ENCODE measurements at regions not wholly inside any gene's neighbourhood (a gene's known extent, or its start where the extent isn't known, plus 50 kb on each side); places are given as distances from the start of the nearest gene placed in this dataset.

GRCh38 chr11:95557376-95557775 is 232.2 kb downstream of the FAM76B start:
- H3K4me2 ChIP-seq (ENCODE audit: insufficient read depth, insufficient read length, low read length), result no peak overlapping the region
- H2BK20ac ChIP-seq (ENCODE audit: low read depth, low read length, poor library complexity, severe bottlenecking), result no peak overlapping the region
- H3K9me3 ChIP-seq (ENCODE audit: control insufficient read depth, low read depth, low read length), result no peaks in the 10 kb centered on the region
- no peak overlapping the region for H3K18ac ChIP-seq (ENCODE audit: insufficient read length, low read depth, low read length)
- no peak for DNase-seq
- H2AFZ ChIP-seq (ENCODE audit: low read length), result no peak overlapping the region
- H3K27ac ChIP-seq (ENCODE audit: insufficient read length, low read depth, low read length), result no peak overlapping the region
- no peak overlapping the region for H4K8ac ChIP-seq (replicated peaks; ENCODE audit: insufficient read length, low read depth, low read length)
- no peak overlapping the region for H4K5ac ChIP-seq (ENCODE audit: insufficient read length, low read depth, low read length)
- no peak overlapping the region for H3K23ac ChIP-seq (ENCODE audit: insufficient read length, low read depth, low read length)
- TF ChIP-seq CTCF (conservative IDR thresholded peaks at IDR 0.05), result no peak
- H3T11ph ChIP-seq (ENCODE audit: low read length), result no peak overlapping the region
- no peak overlapping the region for H2AK5ac ChIP-seq (ENCODE audit: insufficient read length, low read length)
- H3K4me3 Mint-ChIP-seq, result no peak overlapping the region
- peaks cover 21 to 33% of the 10 kb centered on the region in 2 experiments for H3K4me1 Mint-ChIP-seq
- no peaks in the 10 kb centered on the region for H3K27me3 ChIP-seq (ENCODE audit: insufficient read depth, low read length)
- no peaks in the 10 kb centered on the region for H3K9me3 Mint-ChIP-seq
- H3K79me1 ChIP-seq (ENCODE audit: insufficient read depth, low read depth, low read length, poor library complexity, severe bottlenecking), result no peaks in the 10 kb centered on the region
- no peak overlapping the region for H2BK5ac ChIP-seq (ENCODE audit: insufficient read length, low read length)
- H3K14ac ChIP-seq (ENCODE audit: insufficient read depth, low read length), result no peak overlapping the region
- no peak overlapping the region for H2BK15ac ChIP-seq (ENCODE audit: low read depth, low read length)
- no peak overlapping the region for H3K9ac ChIP-seq (ENCODE audit: extremely low read depth, insufficient read length, low read length)
- no peak overlapping the region for H3K27ac Mint-ChIP-seq
- H4K91ac ChIP-seq (ENCODE audit: insufficient read length, low read depth, low read length), result no peak overlapping the region
- no peak overlapping the region for H3K4ac ChIP-seq (ENCODE audit: low read depth, low read length)
- no peaks in the 10 kb centered on the region for H3K23me2 ChIP-seq (ENCODE audit: insufficient read length, low read depth, low read length, poor library complexity, severe bottlenecking)
- no peaks in the 10 kb centered on the region for H4K20me1 ChIP-seq (ENCODE audit: control insufficient read depth, insufficient read depth, insufficient read length)
- H3K4me1 ChIP-seq (ENCODE audit: insufficient read depth, low read length), result peaks cover 4% of the 10 kb centered on the region; the same call in 1 of the 2 replicates
- WGBS (ENCODE audit: extremely low coverage, insufficient read length, low lambda C conversion rate), result no CpG with 5 or more reads among the region's 1 CpG
- no peaks in the 10 kb centered on the region for H3K79me2 ChIP-seq (ENCODE audit: insufficient read depth, low read length)
- no peak overlapping the region for H2BK12ac ChIP-seq (ENCODE audit: insufficient read length, low read depth, low read length)
- H3K27me3 Mint-ChIP-seq (ENCODE audit: low read depth), result no peaks in the 10 kb centered on the region; the same call in 1 of the 2 replicates
- H3K56ac ChIP-seq (ENCODE audit: insufficient read length, low read depth, low read length), result no peak overlapping the region
- no peaks in the 10 kb centered on the region; a peak in 1 of 7 replicates for H3K36me3 Mint-ChIP-seq (ENCODE audit: insufficient read depth in 1 of 3, low read depth in 3 of 3)
- H2BK120ac ChIP-seq (ENCODE audit: low read depth, low read length, poor library complexity, severe bottlenecking), result no peak overlapping the region
